ENCODE measurements at regions not wholly inside any gene's neighbourhood (a gene's known extent, or its start where the extent isn't known, plus 50 kb on each side); places are given as distances from the start of the nearest gene placed in this dataset.
A peak's percentile ranks its signal among the peaks of the same experiment; 100 is the strongest.

GRCh38 chr10:108598320-108598695 is 1325.0 kb downstream of the XPNPEP1 start (continued):
- TF ChIP-seq CHD7 (IDR thresholded peaks at IDR 0.05; ENCODE audit: insufficient replicate concordance, low read length) (peak; percentile 51), SP1 (IDR thresholded peaks at IDR 0.05; ENCODE audit: low read depth, low read length) (0 out of 2 replicates have a peak, but pooled peaks have one; percentile 34), KDM4A (IDR thresholded peaks at IDR 0.05; ENCODE audit: low read depth, low read length, severe bottlenecking) (no peak), JUN (IDR thresholded peaks at IDR 0.05; ENCODE audit: low read depth, low read length) (no peak), TCF12 (IDR thresholded peaks at IDR 0.05; ENCODE audit: low read depth, low read length) (peak; percentile 96), POU5F1 (IDR thresholded peaks at IDR 0.05; ENCODE audit: low read depth, low read length) (no peak), EP300 (IDR thresholded peaks at IDR 0.05; ENCODE audit: borderline replicate concordance in 1 of 2, low read depth in 2 of 2, low read length in 2 of 2) (0 out of 3 replicates have a peak, but pooled peaks of 1 of the 2 experiments have one; percentile 43), E2F6 (IDR thresholded peaks at IDR 0.05) (no peak), HDAC2 (IDR thresholded peaks at IDR 0.05; ENCODE audit: borderline replicate concordance in 1 of 2, low read depth in 2 of 2, low read length in 2 of 2) (0 out of 4 replicates have a peak, but pooled peaks of 1 of the 2 experiments have one; percentile 7), TAF1 (IDR thresholded peaks at IDR 0.05; ENCODE audit: low read depth, low read length) (no peak), ASH2L (IDR thresholded peaks at IDR 0.05; ENCODE audit: low read length) (no peak)
